NCI-H748 (cell line): ENCODE measurements at regions not wholly inside any gene's neighbourhood (a gene's known extent, or its start where the extent isn't known, plus 50 kb on each side); places are given as distances from the start of the nearest gene placed in this dataset.
"Not testable (repeated sequence)": the region's sequence is repeated elsewhere in the genome, so short reads cannot be mapped to it uniquely, and the experiment has no call there.

ENCODE experiments used
- DNase-seq: peaks from one replicate; lab custom pipeline; 2025; ENCODE audit not compliant: unreplicated experiment; lab: John Stamatoyannopoulos, UW

- DNase-seq = not testable (repeated sequence)
These were observed 473.3 kb downstream of the SPATA31A6 start for GRCh38 chr9:42656789-42657188.

GRCh38 chr9:42657496-42657895 lies 474.0 kb downstream of the SPATA31A6 start:
- DNase-seq = not testable (repeated sequence)

GRCh38 chr9:42697146-42697545 lies 513.7 kb downstream of the SPATA31A6 start:
- DNase-seq = not testable (repeated sequence)

GRCh38 chr9:42702890-42703289 lies 519.4 kb downstream of the SPATA31A6 start:
- not testable (repeated sequence) for DNase-seq

GRCh38 chr9:42724841-42725835 lies 541.7 kb downstream of the SPATA31A6 start:
- DNase-seq = peak; percentile 49

GRCh38 chr9:42743030-42743814 lies 559.8 kb downstream of the SPATA31A6 start:
- DNase-seq = peak; percentile 86

- DNase-seq = not testable (repeated sequence)
These were observed 573.8 kb downstream of the SPATA31A6 start for GRCh38 chr9:42757251-42757650.

GRCh38 chr9:42759320-42759719 lies 575.9 kb downstream of the SPATA31A6 start:
- peak; percentile 21 for DNase-seq

GRCh38 chr9:42782201-42782600 lies 598.7 kb downstream of the SPATA31A6 start:
- DNase-seq = not testable (repeated sequence)

GRCh38 chr9:42792725-42793124 lies 609.3 kb downstream of the SPATA31A6 start:
- not testable (repeated sequence) for DNase-seq

GRCh38 chr9:42798571-42798970 lies 615.1 kb downstream of the SPATA31A6 start:
- DNase-seq = not testable (repeated sequence)

- DNase-seq = not testable (repeated sequence)
These were observed 619.3 kb downstream of the SPATA31A6 start for GRCh38 chr9:42802716-42803115.

- peak; percentile 40 for DNase-seq
These were observed 623.2 kb downstream of the SPATA31A6 start for GRCh38 chr9:42806674-42807073.

- not testable (repeated sequence) for DNase-seq
These were observed 638.0 kb downstream of the SPATA31A6 start for GRCh38 chr9:42821468-42821867.

- not testable (repeated sequence) for DNase-seq
These were observed 664.7 kb downstream of the SPATA31A6 start for GRCh38 chr9:42848156-42848555.

- not testable (repeated sequence) for DNase-seq
These were observed 667.6 kb downstream of the SPATA31A6 start for GRCh38 chr9:42850896-42851693.

- not testable (repeated sequence) for DNase-seq
These were observed 668.2 kb downstream of the SPATA31A6 start for GRCh38 chr9:42851701-42852100.

GRCh38 chr9:42852133-42852930 lies 668.9 kb downstream of the SPATA31A6 start:
- DNase-seq = peak; percentile 83

GRCh38 chr9:42860133-42860532 lies 676.7 kb downstream of the SPATA31A6 start:
- DNase-seq = not testable (repeated sequence)

GRCh38 chr9:42862465-42862864 lies 679.0 kb downstream of the SPATA31A6 start:
- DNase-seq = not testable (repeated sequence)
